Esophagus squamous epithelium (tissue), 5 donors: ENCODE measurements at regions not wholly inside any gene's neighbourhood (a gene's known extent, or its start where the extent isn't known, plus 50 kb on each side); places are given as distances from the start of the nearest gene placed in this dataset.
"Not testable (repeated sequence)": the region's sequence is repeated elsewhere in the genome, so short reads cannot be mapped to it uniquely, and the experiment has no call there.

Experiments used
- DNase-seq: peaks from one replicate; lab custom pipeline; 2025; lab: John Stamatoyannopoulos, UW
- H3K27ac ChIP-seq, 4 donors: fragments of 200-600 bp; sonication (generic); one replicate each; pipeline ENCODE4 v1.5.1; 2016 to 2019; ENCODE audit warnings: mild to moderate bottlenecking in 1 of 4
- H3K27me3 ChIP-seq, 4 donors: fragments of 200-600 bp; sonication (generic); 1 replicate in 3 of 4; 2 replicates in 1 of 4; pipeline versions ENCODE4 v1.5.1 to v1.6.0; 2017 to 2021; ENCODE audit warnings: antibody characterized with exemption in 1 of 4
- H3K36me3 ChIP-seq, 3 donors: fragments of 200-600 bp; sonication (generic); one replicate each; pipeline ENCODE4 v1.5.1; 2016 to 2019
- H3K4me1 ChIP-seq, 3 donors: fragments of 200-600 bp; sonication (generic); one replicate each; pipeline ENCODE4 v1.5.1; 2017 to 2019
- H3K4me3 ChIP-seq, 4 donors: fragments of 200-600 bp; sonication (generic); 1 replicate in 3 of 4; 2 replicates in 1 of 4; pipeline ENCODE4 v1.5.1; 2016 to 2019; ENCODE audit warnings: mild to moderate bottlenecking in 2 of 4, moderate library complexity in 1 of 4
- H3K9me3 ChIP-seq, 3 donors: fragments of 200-600 bp; sonication (generic); one replicate each; pipeline ENCODE4 v1.5.1; 2016 to 2019
- POLR2A ChIP-seq, 4 donors: fragments of 450-650 bp; IDR thresholded peaks; one replicate each; pipeline ENCODE4 v1.6.1; 2017; ENCODE audit warnings: antibody characterized with exemption in 4 of 4, mild to moderate bottlenecking in 4 of 4, moderate library complexity in 3 of 4
- WGBS, 2 donors: methylation state at CpG; one replicate each; pipeline ENCODE4 v1.1.5; 2018; 5-methylcytosine and 5-hydroxymethylcytosine counted together
- intact Hi-C: fragments of 100-400 bp; cut with DNase I; formaldehyde crosslinking; loops from one replicate; pipeline ENCODE4 v1.15.0; 2022
- TF ChIP-seq, protein P1 (sequence below), 6 experiments: fragments of 450-650 bp in 4 of 6; fragments of 200-600 bp in 2 of 6; sonication (generic) in 2 of 6; IDR thresholded peaks; one replicate each; pipeline ENCODE4 v1.5.1; 2016 to 2019; ENCODE audit warnings: antibody characterized with exemption in 6 of 6, mild to moderate bottlenecking in 4 of 6, moderate library complexity in 4 of 6
- donor health status: DM: yes; HTN: yes; CAD: no.

DNA sequence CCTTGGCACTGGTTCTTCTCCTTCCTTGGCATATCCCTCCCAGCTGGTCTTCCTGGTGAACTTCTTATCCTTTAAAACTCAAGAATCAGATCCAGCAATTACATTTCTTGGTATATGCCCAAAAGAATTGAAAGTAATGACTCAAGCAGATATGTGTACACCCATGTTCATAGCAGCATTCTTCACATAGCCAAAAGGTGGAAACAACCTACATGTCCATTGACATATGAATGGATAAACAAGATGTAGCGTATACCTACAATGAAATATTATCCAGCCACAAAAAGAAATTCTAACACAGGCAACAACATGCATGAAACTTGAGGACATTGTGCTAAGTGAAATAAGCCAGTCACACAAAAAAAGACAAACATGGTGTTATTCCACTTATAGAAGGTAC is 103.7 kb upstream of the NT5E start:
- no peaks in the 10 kb centered on the region for H3K36me3 ChIP-seq
- no peak for DNase-seq
- intact Hi-C loops = no loop called here
- WGBS, 2 donors = 54% methylated on average over 1 of the region's 1 CpG
- H3K27ac ChIP-seq = peak overlapping the region in 3 of 4 donors; percentile 61 to 68 (median 65)
- no peak overlapping the region for H3K4me3 ChIP-seq
- no peaks in the 10 kb centered on the region for H3K9me3 ChIP-seq
- no peaks in the 10 kb centered on the region for H3K27me3 ChIP-seq
- TF ChIP-seq POLR2A (IDR thresholded peaks at IDR 0.05) = no peak
- TF ChIP-seq, protein P1, sequence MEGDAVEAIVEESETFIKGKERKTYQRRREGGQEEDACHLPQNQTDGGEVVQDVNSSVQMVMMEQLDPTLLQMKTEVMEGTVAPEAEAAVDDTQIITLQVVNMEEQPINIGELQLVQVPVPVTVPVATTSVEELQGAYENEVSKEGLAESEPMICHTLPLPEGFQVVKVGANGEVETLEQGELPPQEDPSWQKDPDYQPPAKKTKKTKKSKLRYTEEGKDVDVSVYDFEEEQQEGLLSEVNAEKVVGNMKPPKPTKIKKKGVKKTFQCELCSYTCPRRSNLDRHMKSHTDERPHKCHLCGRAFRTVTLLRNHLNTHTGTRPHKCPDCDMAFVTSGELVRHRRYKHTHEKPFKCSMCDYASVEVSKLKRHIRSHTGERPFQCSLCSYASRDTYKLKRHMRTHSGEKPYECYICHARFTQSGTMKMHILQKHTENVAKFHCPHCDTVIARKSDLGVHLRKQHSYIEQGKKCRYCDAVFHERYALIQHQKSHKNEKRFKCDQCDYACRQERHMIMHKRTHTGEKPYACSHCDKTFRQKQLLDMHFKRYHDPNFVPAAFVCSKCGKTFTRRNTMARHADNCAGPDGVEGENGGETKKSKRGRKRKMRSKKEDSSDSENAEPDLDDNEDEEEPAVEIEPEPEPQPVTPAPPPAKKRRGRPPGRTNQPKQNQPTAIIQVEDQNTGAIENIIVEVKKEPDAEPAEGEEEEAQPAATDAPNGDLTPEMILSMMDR (IDR thresholded peaks at IDR 0.05) = no peak
- peaks cover 0 to 15% (median 0%) of the 10 kb centered on the region in 3 donors for H3K4me1 ChIP-seq

DNA sequence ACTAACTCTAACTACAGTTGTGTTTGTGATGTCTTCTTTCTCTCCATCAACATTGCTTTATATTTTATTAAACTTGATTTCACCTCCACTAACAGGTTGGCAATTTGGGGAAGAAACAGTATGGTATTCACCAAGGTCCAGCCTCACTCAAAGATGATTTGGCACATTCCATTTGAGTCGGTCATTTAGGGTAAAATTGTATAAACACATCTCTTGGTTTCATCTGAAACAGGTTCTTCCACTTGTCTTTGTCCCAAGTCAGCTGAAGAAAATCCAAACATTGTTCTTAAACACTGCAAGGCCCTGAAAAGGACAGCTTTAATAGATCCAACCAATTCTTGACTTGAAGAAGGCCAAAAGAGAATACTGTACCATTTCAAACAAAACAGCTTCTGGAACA is 104.9 kb upstream of the NT5E start:
- Histone ChIP-seq H3K27ac (peak overlapping the region in 3 of 4 donors; percentile 61 to 68 (median 65)), H3K4me1 (peaks cover 0 to 15% (median 0%) of the 10 kb centered on the region in 3 donors), H3K27me3 (no peaks in the 10 kb centered on the region), H3K9me3 (no peaks in the 10 kb centered on the region), H3K4me3 (no peak overlapping the region), H3K36me3 (no peaks in the 10 kb centered on the region)
- intact Hi-C loops = no loop called here
- TF ChIP-seq POLR2A (IDR thresholded peaks at IDR 0.05) = no peak
- TF ChIP-seq, protein P1 (IDR thresholded peaks at IDR 0.05) = no peak
- no peak for DNase-seq
- WGBS, 2 donors = 15 to 33% methylated on average over 1 of the region's 1 CpG

DNA sequence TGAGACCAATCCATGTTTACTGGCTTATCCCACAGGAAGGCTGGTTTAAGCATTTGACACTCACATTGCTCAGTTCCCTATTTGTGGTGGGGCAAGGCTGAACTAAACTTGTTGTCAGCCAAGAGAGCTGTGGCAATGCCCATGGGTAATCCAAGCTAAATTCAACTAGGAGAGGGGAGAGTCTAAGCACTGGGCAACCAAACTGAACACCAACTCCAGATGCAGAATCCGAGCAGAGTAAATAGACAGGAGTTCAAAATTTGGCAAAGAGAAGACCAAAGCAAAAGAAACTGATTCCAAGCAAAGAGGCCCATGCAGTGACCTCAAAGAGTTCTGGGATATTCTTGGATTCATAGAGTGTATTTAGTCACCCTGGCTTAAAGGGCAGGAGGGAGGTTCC is 106.5 kb upstream of the NT5E start:
- H3K27me3 ChIP-seq = no peaks in the 10 kb centered on the region
- DNase-seq = no peak
- TF ChIP-seq, protein P1 (IDR thresholded peaks at IDR 0.05) = no peak
- no peak for TF ChIP-seq POLR2A (IDR thresholded peaks at IDR 0.05)
- H3K36me3 ChIP-seq = no peaks in the 10 kb centered on the region
- H3K27ac ChIP-seq = no peak overlapping the region
- intact Hi-C loops = no loop called here
- no peak overlapping the region for H3K4me3 ChIP-seq
- H3K4me1 ChIP-seq = peaks cover 0 to 15% (median 0%) of the 10 kb centered on the region in 3 donors
- WGBS, 2 donors = 56 to 71% methylated on average over 1 of the region's 1 CpG
- no peaks in the 10 kb centered on the region for H3K9me3 ChIP-seq

DNA sequence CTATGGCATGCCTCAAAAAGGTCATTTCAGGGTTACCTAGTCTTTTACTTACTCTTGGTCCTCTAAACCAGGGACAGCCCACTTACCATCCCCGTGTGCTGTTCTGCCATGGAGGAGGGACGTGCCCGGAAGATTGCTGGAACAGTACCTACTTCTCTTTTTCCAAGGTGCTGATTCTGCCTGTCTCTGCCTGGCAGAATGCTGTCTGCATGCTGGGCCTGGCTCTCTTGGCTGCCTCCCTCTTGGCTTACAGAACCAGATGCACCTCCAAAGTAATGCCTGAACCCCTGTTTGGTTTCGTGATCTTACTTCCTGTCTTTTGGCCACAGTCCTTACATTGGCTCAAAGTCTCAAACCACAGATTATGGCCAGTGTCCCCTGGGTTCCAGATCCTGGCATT is 120.7 kb upstream of the NT5E start:
- no peaks in the 10 kb centered on the region for H3K4me1 ChIP-seq
- WGBS, 2 donors = 56 to 68% methylated on average over 4 of the region's 4 CpGs
- H3K4me3 ChIP-seq = no peak overlapping the region
- no peak for DNase-seq
- H3K27ac ChIP-seq = no peak overlapping the region
- no peaks in the 10 kb centered on the region for H3K9me3 ChIP-seq
- no peaks in the 10 kb centered on the region for H3K36me3 ChIP-seq
- TF ChIP-seq, protein P1 (IDR thresholded peaks at IDR 0.05) = no peak
- TF ChIP-seq POLR2A (IDR thresholded peaks at IDR 0.05) = no peak
- H3K27me3 ChIP-seq = no peaks in the 10 kb centered on the region
- intact Hi-C loops = no loop called here

DNA sequence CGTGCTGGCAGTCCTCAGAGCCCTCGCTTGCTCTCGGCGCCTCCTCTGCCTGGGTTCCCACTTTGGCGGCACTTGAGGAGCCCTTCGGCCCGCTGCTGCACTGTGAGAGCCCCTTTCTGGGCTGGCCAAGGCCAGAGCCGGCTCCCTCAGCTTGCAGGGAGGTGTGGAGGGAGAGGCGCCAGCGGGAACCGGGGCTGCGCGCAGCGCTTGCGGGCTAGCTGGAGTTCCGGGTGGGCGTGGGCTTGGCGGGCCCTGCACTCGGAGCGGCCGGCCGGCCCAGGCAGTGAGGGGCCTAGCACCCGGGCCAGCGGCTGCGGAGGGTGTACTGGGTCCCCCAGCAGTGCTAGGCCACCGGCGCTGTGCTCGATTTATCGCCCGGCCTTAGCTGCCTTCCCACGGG is 124.1 kb upstream of the NT5E start:
- DNase-seq, H3K9me3 ChIP-seq, intact Hi-C loops, H3K4me3 ChIP-seq, H3K4me1 ChIP-seq, H3K36me3 ChIP-seq, H3K27me3 ChIP-seq, H3K27ac ChIP-seq: not testable (repeated sequence)
- WGBS, 2 donors = 94% methylated on average over 11 of the region's 31 CpGs; no CpG with 5 or more reads in 1 of the 2 donors
